HEK293 (cell line): ENCODE measurements at regions not wholly inside any gene's neighbourhood (a gene's known extent, or its start where the extent isn't known, plus 50 kb on each side); places are given as distances from the start of the nearest gene placed in this dataset.

Experiments used
- EGR2 ChIP-seq: fragments of 450-650 bp; formaldehyde crosslinking; IDR thresholded peaks from 2 replicates; pipeline ENCODE4 v1.5.1; 2016; ENCODE audit warnings: low read depth, missing biosample characterization, missing genetic modification characterization
- ZNF274 ChIP-seq, 2 experiments: fragments of 200-500 bp in 1 of 2; fragments of 450-650 bp in 1 of 2; sonication (Bioruptor generic) in 1 of 2; formaldehyde crosslinking in 1 of 2; IDR thresholded peaks; 2 replicates each; pipeline versions ENCODE4 v1.5.1 to v1.6.1; 2014 to 2016; ENCODE audit warnings: borderline replicate concordance in 1 of 2, inconsistent platforms in 1 of 2, low read length in 1 of 2, missing biosample characterization in 1 of 2, missing genetic modification characterization in 1 of 2
- ZNF513 ChIP-seq: fragments of 450-650 bp; IDR thresholded peaks from 2 replicates; pipeline ENCODE4 v1.5.1; 2018; ENCODE audit warnings: missing biosample characterization, missing genetic modification characterization
- ZNF654 ChIP-seq: fragments of 450-650 bp; formaldehyde crosslinking; IDR thresholded peaks from 2 replicates; pipeline ENCODE4 v1.5.1; 2016; ENCODE audit warnings: low read depth, missing biosample characterization, missing genetic modification characterization

GRCh38 chr9:96058218-96058617, 182.7 kb downstream of the ERCC6L2 start:
- no peak for TF ChIP-seq ZNF654 (tag by site-specific recombination)
- no peak for TF ChIP-seq ZNF513 (tag by site-specific recombination)
- no peak for TF ChIP-seq EGR2 (tag by site-specific recombination)
- no peak for TF ChIP-seq ZNF274 (IDR thresholded peaks at IDR 0.05; ENCODE audit: low read length)
- TF ChIP-seq ZNF274 (tag by site-specific recombination; IDR thresholded peaks at IDR 0.05; ENCODE audit: borderline replicate concordance) = no peak
